HG03175 (cell line): ENCODE measurements at regions not wholly inside any gene's neighbourhood (a gene's known extent, or its start where the extent isn't known, plus 50 kb on each side); places are given as distances from the start of the nearest gene placed in this dataset.

Source experiments
- ATAC-seq: cut with Tn5 transposase; IDR thresholded peaks from one replicate; pipeline ENCODE4 v1.9.1; 2021; ENCODE audit warnings: mild to moderate bottlenecking, moderate library complexity; ENCODE audit not compliant: unreplicated experiment

DNA sequence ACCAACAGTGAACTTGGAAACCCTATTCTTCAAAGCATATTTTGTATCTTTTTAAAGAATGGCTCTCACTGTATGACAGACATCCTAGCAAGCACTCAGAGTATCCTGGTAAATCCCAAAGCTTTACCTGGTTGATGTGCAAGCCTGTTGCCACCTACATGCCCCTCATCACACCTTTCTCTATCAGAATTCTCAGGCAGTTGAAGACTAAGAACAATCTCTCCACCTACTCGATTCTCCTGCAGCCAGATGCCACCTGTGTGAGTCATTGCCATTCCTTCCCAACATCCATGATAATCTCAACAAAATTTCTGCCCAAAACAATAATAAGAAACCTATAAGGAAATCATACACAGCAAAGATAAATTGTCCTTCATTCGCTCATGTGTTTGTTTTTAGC lies 659.8 kb downstream of the BCL11A start:
- ATAC-seq, result no peak

DNA sequence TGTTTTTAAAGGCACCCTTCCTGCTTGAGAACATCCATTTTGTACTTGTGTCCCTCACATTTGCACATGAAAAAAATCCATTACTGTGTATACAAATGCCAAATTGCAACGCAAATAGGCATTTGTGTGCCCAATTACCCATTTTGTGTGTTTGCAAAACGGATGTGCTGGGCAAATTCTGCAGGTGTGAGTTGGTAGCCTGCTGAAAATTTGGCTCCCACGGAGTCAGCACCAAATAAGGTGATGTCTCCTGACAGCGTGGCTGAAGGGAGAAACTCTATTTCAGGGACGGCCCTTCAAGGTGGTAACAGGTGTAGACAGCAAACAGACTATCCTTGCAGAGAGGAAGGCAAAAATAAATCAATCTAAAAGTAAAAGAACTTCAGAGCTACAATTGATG lies 661.1 kb downstream of the BCL11A start:
- ATAC-seq, result no peak

DNA sequence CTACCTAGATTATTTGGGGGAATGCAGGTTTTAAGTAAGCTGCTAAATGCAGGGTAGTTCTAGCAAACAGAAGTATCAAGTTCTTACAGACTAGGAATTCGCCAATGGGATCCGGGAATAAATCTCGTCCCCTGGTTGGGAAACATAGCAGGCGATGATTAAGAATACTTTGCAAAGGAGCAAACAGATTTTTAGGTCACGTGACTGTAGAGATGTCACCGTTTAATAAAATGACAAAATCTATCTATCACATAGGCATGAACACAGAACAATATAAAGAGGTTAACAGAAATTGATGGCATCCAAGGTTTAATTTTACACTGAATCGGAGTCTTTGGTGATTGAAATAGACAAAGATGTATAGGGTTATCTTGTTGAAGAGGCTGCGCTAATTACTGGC lies 664.1 kb downstream of the BCL11A start:
- ATAC-seq, result no peak

DNA sequence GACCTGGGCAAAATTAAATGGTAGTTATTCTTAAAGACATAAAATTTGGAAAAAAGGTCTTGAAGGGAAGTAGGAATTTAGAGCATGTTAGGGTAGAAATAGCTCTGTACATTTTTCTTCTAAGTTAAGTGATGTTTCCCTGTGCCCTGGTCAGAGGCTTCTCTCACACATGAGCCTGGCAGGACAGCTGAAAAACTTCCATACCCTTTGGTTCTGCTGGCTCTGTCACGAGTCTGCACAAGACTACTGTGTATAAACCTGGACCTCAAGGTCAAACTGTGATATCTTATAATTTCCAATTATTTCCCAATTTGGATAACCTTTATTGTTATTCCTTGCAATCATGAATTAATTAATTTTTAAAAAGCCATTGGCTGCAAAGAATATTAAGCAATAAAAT lies 664.7 kb downstream of the BCL11A start:
- no peak for ATAC-seq

DNA sequence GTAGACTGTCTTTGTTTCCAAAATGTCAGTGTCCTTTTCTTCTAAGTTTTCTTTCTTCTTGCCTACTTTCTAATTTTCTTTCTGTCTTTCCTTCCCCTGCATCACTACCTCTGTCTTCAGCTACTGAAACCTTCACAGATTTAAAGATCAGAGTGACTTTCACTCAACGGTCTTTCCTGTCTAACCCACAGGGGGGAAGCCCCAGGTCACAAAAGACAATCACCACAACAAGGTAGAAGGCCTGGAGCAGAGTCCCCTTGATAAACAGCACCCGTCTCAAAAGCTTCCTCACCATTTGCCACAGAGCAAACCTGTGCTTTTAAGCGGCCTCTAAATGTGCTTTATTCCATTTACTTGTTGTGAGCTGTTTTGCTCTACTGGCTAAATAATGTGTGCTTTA lies 665.4 kb downstream of the BCL11A start:
- peak; percentile 89 for ATAC-seq

DNA sequence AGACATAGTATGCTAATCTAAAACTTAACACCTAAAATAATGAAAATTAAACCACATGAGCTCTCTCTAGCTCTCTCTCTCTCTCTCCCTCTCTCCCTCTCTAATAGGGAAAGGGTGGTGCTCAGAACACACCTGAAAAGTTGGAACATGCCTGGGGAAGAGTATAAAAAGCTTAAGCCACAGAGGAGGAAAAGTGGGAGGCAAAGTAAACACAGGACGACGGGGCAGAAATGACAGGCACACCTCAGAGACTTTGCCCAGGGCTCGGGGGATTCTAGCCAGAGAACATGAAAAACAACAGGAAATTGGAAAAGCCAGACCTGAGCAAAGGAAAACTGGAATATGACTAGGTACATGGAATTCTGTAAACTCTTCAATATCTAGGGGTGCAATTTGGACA lies 666.1 kb downstream of the BCL11A start:
- no peak for ATAC-seq

DNA sequence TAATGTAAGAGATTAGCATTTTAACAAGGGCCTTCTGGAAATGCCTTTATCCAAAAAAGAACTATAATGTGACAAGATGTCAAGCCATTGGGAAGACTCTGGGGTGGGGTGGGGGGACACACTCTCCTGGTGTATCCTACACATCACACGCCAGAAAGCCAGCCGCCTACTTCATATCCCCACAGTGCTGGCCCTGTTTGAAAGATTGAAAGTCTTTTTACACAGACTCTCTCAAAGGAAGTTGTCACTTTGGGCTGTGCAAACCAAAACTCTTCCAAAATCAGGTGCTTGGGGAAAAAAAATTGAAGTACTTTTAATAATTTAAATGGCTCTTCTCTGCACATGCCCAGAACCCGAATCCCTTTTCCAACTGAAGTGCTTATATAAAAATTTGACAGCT lies 666.7 kb downstream of the BCL11A start:
- no peak for ATAC-seq

DNA sequence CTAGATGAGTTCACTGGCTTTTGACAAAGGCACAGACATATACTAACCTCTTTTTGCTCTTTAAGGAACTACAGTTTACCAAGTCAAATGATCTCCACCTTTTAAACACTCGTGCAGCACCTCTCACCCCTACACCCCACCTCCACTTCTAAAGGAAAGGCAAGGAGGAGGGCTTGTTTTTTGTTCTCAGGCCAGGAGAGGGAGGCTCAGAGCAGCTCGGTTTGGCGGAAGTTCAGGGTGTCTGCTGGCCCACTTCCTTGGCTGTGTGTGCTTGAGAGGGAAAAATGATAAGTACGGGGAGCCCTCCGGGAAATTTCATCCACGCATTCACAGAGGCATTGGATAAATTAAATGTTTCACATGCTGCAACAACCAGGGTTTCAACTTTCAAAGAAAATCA lies 667.9 kb downstream of the BCL11A start:
- ATAC-seq, result no peak

DNA sequence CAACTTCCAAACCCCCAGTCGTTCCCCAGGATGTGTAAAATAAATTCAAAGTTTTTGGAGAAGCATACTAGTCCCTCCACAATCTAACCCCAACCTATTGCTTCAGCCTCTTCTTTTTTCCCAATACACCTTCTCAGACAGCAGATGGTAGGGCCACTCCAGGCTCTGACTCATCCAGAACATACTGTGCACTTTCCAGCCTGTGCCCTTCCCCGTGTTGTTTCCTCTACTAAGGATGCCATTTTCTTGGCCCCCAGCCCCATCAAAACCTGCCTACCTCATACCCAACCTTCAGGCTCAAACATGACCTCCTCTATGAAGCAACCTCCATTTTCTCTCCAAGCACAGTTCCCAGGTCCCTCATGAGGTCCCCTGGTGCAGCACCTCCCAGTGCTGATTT lies 669.3 kb downstream of the BCL11A start:
- ATAC-seq, result no peak

DNA sequence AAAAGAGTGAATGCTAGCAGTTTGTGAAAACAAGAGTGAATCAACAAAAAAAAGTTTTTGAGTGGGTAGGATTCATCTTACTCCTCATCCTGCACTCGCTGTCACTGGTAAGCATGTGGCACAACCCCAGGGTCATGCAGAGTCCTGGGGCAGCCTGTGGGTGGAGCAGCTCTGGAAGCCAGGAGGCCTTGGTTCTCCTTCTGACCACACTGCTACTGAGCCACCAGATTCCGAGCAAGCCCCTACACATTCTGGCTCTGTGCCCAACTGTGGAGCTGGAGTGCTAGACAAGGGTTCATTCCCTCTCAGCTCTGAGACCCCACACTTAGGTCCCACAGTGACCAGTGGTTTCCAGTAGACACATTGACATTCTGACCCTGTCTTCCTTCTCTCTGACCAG lies 670.6 kb downstream of the BCL11A start:
- no peak for ATAC-seq

DNA sequence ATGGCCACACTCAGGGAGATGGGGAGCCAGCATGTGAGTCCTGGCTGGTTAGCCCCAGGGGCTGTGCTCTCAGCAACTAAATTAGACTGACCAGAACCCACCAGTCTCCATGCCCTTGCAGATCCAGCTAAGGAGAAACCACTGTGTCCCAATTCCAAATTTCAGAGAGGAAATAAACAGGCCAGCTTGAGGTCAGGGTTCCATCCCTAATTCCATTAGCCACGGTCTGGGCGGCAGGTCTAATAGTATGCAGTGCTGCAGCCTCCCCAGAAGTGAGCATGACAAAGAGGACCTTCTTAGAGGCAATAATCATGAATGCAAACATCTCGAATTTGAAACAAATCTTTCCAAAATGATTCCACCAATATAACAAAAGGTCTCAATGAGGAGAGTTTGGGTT lies 671.2 kb downstream of the BCL11A start:
- ATAC-seq, result no peak

DNA sequence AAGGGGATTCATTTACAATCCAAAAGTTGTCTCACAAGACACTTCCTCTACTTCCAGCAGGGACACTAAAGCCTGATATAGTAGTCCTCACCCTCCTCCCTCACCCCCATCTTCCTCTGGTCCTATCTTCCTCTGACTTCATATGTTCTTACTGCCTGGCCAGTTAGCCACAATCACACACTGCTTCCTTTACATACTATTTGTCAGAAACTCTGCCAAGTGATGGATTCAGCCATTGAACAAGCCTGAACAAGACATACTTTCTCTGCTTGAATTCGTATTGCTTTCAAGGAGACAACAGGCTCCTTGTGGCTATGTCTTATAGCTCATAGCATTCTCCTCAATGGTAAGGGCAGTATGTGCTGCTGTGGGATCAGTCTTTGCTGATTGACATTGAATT lies 672.2 kb downstream of the BCL11A start:
- no peak for ATAC-seq

DNA sequence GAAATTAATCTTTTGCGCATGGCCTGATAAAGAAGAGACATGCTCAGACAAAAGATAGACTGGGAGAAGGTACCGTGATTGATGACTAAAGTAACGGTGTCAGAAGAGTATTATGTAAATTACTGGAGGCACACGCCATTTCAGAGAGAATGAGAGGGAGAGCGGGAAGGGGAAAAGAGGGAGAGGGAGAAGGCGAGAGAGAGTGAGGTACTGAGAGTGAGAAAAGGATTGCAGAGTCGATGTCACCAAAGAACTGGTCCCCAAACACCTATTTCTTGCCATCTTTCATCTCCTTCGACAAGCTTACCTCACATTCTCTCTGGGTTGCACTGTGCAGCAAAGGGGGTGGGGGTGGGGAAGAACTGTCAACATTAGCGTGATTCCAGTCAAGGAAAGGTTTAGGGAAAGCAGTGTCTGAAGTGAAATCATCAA lies 673.7 kb downstream of the BCL11A start:
- no peak for ATAC-seq

DNA sequence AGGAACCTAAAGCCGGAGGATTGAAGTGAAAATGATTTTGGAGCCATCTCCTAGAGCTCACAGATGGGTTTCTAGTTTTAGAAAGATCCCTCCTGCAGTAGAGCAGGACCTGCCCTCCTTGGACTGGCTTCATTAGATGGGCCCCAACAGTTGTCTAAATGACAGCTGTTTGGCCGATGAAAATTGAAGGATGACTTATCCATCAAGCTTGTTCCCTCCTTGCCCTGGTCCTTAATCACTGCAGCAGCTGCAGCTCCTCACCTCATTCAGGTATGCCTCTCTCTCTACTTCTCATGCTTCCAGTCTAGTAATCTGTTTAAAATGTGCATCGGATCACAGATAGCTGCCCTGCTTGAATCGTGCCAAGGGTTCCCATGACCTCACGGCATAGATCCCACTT lies 677.6 kb downstream of the BCL11A start:
- no peak for ATAC-seq

DNA sequence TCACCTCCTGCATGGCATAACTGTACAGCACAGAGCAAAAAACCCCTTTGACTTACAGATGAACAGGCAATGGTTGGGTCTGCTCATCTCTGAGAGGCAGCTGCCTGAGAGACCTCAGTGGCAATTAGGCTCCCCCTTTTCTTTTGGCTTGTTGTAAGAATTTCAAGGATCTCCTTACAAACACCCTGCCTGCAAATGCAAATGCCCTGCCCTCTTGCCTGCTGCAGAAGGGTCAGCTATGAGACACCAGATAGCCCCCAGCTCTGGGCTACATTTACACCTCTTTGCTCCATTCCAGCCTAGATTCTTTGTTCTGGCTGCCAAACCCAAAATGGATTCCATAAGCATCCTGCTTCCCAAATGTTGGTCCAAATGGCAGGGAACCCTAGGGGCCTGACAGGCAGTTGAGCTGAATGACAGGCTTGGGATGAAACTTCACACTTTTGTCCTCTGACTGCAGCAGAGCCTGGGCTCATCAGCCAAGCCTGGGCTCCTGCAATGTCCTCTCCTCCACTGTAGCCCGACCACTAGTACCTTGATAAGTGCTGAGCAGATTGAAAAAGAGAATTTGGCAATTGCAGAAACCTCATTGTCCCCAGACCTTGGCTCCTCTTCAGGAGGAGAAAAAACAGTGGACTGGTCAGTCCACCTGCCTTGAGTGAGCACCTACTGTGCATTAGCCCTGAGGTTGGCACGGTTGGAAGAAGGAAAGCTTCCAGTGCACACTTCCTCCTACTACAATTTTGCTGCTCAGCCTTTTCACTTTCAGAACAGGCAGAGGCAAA lies 678.3 kb downstream of the BCL11A start:
- no peak for ATAC-seq

DNA sequence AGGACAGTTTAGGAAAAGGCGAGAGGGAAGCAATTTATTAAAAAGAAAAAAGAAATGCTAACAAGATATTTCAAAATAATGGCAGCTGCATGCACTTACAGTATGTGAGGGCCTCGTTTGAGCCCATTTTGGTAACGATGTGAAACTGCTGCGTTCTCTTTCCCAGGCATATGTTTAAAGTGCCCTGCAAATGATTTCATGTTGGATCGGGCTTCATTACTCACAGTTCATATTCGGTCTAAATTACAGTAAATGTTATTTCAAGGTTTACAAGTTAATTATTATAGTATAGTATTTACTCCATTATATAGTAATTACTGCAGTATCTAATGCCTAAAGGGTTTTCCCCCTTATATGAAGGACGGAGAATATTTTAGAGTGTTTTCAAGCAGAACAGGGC lies 679.1 kb downstream of the BCL11A start:
- no peak for ATAC-seq

DNA sequence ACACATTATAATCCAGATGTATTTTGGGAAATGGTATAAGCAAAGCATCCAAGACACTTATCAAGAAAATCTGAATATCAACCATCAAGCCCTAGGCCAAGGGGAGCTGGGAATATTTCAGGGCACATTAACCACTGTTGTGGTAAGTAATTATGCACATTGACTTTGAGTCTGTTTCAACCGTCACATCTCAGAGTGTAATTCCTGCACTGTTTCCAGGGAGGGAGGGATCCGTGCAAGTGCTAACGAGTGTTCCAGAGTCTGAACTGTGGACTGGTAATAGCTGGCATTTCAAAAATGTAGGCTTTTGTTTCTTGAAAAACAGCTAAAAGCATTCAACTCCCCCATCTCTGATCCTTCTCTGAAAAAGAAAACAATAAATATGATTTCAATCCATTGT lies 681.6 kb downstream of the BCL11A start:
- ATAC-seq, result no peak

DNA sequence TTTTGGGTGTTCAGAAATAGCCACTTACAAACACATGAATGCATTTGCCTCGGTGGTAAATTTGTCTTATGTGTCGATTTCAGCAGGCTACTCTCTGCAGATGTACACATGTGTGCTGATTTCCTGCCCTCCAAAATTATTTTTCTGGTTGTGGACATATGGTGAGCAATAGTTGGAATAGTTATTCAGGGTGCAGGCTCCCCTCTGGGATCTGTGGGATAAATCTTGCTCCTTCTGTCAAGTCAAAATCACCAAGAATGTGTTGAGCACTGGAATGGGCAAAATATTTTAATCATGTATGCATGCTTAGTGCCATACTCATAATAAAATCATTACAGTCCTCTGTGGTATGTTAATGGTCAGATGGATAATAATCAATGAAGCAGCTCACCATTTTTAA lies 684.5 kb downstream of the BCL11A start:
- ATAC-seq, result no peak

DNA sequence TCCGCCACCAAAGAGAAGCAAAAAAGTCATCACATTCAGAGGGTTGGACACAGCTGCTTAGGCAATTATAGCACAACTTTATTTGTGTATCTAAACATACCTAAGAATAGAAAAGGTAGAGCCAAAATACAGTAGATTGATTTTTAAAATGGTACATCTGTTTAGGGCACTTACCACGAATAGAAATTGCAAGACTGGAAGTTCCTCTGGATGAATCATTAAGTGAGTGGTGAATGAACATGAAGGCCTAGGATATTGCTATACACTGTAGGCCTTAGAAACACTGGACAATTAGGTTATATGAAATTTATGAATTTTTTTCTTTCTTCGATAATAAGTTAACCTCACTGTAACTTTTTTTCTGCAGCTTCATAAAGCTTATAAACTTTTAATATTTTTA lies 687.0 kb downstream of the BCL11A start:
- no peak for ATAC-seq

DNA sequence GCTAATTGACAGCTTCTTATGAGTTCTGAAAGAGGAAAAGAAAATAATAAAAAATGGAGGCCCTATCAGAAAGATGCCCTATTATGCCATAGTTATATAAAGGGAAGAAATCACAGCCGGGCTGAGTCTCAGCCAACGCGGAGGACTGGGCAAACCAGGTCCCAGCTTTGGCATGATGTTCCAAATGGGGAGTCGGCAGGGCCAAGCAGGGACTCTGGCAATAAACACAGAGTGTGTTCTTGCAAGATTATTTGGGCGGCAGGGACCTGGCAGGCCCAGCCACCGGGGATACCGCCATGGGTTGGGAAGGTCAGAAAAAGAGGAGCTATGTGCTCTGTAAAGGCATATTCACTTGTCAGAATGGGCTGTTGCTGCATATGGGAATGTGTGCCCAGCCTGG lies 694.9 kb downstream of the BCL11A start:
- ATAC-seq, result no peak

DNA sequence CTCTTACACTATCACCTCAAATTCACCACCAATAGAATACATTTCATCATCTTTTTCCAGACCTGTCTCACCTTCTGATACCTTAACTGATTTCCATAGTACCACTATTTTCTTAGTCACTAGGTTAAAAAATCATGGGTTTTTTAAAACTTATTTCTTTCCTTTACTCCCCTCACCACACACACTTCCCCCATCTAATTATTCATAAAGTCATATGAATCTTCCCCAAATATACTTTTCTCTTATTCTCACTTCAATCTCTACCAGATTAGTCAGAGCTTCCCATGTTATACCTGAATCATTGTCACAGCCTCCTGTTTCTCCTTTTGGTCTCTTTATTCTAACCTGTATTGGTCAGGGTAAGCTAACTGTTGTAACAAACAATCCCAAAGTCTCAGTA lies 696.3 kb downstream of the BCL11A start:
- no peak for ATAC-seq

DNA sequence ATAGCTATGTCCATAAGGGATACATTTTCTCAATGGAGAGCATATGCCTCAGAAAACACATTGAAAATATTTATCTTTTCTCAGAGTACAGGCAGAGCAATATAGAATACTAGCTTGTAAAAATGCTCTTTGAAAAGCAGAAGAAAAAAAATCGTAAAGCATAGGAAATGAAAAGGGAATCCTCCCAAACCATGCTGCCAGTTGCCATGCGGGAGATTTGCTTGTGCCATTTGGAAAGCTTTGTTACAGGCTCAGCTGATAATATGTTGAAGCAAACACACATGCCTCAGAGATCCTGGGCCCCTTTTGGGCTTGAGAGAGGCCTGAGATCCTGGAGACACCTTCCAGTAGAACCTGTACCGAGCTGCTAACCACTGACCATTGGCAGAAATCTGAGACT lies 697.1 kb downstream of the BCL11A start:
- ATAC-seq, result no peak

DNA sequence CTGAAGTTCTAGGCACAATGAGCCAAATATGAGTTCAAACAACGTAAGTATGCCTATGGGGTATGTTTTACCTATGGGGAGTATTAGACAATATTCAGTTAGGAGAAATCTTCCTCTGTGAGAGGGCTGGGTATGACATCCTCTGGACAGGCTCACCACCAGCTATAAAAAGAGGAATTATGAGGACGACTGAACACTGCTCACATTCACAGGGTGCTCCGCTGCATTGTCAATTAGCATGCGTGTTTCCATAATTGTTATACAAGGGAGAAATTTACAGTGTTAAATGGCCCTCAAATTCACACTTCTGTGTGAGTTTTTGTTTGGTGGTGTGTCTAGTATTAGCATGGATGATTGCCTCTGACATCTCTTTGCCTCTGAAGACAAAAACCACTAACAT lies 700.4 kb downstream of the BCL11A start:
- no peak for ATAC-seq
